ENCODE measurements at regions not wholly inside any gene's neighbourhood (a gene's known extent, or its start where the extent isn't known, plus 50 kb on each side); places are given as distances from the start of the nearest gene placed in this dataset.
"Not testable (repeated sequence)": the region's sequence is repeated elsewhere in the genome, so short reads cannot be mapped to it uniquely, and the experiment has no call there.

GRCh38 chr7:112942125-112942524, 144.5 kb downstream of the GPR85 start:
- H3K4me3 Mint-ChIP-seq; H3K9me3 Mint-ChIP-seq; CTCF ChIA-PET; H3K27me3 Mint-ChIP-seq (ENCODE audit: low read depth); POLR2A ChIA-PET; DNase-seq (ENCODE audit: low spot score); H3K36me3 Mint-ChIP-seq; ATAC-seq; H3K27ac Mint-ChIP-seq: not testable (repeated sequence)
- H3K4me1 Mint-ChIP-seq: peaks cover 26% of the 10 kb centered on the region
- TF ChIP-seq HMGA2 (CRISPR knock-in tag; IDR thresholded peaks at IDR 0.05): peak; percentile 98

- Mint-ChIP-seq H3K4me1 (peaks cover 28% of the 10 kb centered on the region), H3K36me3 (no peaks in the 10 kb centered on the region), H3K9me3 (no peaks in the 10 kb centered on the region), H3K27ac (peak overlapping the region; percentile 99), H3K27me3 (ENCODE audit: low read depth) (no peaks in the 10 kb centered on the region), H3K4me3 (peak overlapping the region; percentile 92)
- POLR2A ChIA-PET: interaction anchor here (0.6 to 1.5 kb wide), 7 partner anchors 10 to 1403 kb away, joined by 3 to 8 read pairs (median 3); partner anchors contain the start of genes GPR85 and IFRD1
- CTCF ChIA-PET: interaction anchor here (0.6 to 1.1 kb wide), 5 partner anchors 9 to 1085 kb away, joined by 3 to 7 read pairs (median 3); partner anchors contain the start of gene GPR85
- no peak for TF ChIP-seq MYBL2 (CRISPR knock-in tag; IDR thresholded peaks at IDR 0.05)
- TF ChIP-seq CREM (CRISPR knock-in tag; IDR thresholded peaks at IDR 0.05): no peak
- TF ChIP-seq HMGA2 (CRISPR knock-in tag; IDR thresholded peaks at IDR 0.05): no peak
- no peak for TF ChIP-seq AFF4 (CRISPR knock-in tag; IDR thresholded peaks at IDR 0.05; ENCODE audit: borderline replicate concordance)
- TF ChIP-seq ETV6 (CRISPR knock-in tag; IDR thresholded peaks at IDR 0.05): 0 out of 2 replicates have a peak, but pooled peaks have one; percentile 38
- TF ChIP-seq USF2 (CRISPR knock-in tag; IDR thresholded peaks at IDR 0.05): 0 out of 2 replicates have a peak, but pooled peaks have one; percentile 12
- TF ChIP-seq FOXP4 (CRISPR knock-in tag; IDR thresholded peaks at IDR 0.05): 0 out of 2 replicates have a peak, but pooled peaks have one; percentile 22
- DNase-seq (ENCODE audit: low spot score) (no peak), ATAC-seq (peak; percentile 41)
Observed at GRCh38 chr7:112940314-112940732, 146.3 kb downstream of the GPR85 start.

GRCh38 chr7:112939574-112940313, 146.9 kb downstream of the GPR85 start:
- Mint-ChIP-seq H3K36me3 (no peaks in the 10 kb centered on the region), H3K4me3 (peak overlapping the region; percentile 92), H3K27ac (peak overlapping the region; percentile 99), H3K4me1 (peaks cover 31% of the 10 kb centered on the region), H3K27me3 (ENCODE audit: low read depth) (no peaks in the 10 kb centered on the region), H3K9me3 (no peaks in the 10 kb centered on the region)
- DNase-seq (ENCODE audit: low spot score) (peak; percentile 99), ATAC-seq (peak; percentile 97)
- ChIA-PET POLR2A (interaction anchor here (0.6 to 1.5 kb wide), 7 partner anchors 10 to 1402 kb away, joined by 3 to 8 read pairs (median 3); partner anchors contain the start of genes GPR85 and IFRD1), CTCF (interaction anchor here (0.5 to 1.1 kb wide), 6 partner anchors 9 to 1814 kb away, joined by 3 to 7 read pairs (median 3); partner anchors contain the start of gene GPR85)
- TF ChIP-seq GABPB1 (CRISPR knock-in tag; IDR thresholded peaks at IDR 0.05) (0 out of 2 replicates have a peak, but pooled peaks have one; percentile 39), NFYB (CRISPR knock-in tag; conservative IDR thresholded peaks at IDR 0.05; ENCODE audit: low read depth) (peak; percentile 83), CREM (CRISPR knock-in tag; IDR thresholded peaks at IDR 0.05) (peak; percentile 24; the same call in 1 of the 2 replicates), ZNF532 (CRISPR knock-in tag; IDR thresholded peaks at IDR 0.05; ENCODE audit: borderline replicate concordance) (no peak), ZNF396 (CRISPR knock-in tag; IDR thresholded peaks at IDR 0.05; ENCODE audit: borderline replicate concordance) (no peak), NR1H2 (CRISPR knock-in tag; IDR thresholded peaks at IDR 0.05) (no peak), MYBL2 (CRISPR knock-in tag; IDR thresholded peaks at IDR 0.05) (peak; percentile 35; the same call in 1 of the 2 replicates), PRDM15 (CRISPR knock-in tag; IDR thresholded peaks at IDR 0.05) (no peak), ATF1 (CRISPR knock-in tag; IDR thresholded peaks at IDR 0.05) (no peak)

Data from WTC11 (cell line).